ENCODE measurements at regions not wholly inside any gene's neighbourhood (a gene's known extent, or its start where the extent isn't known, plus 50 kb on each side); places are given as distances from the start of the nearest gene placed in this dataset.

- TF ChIP-seq SP2 (tag by site-specific recombination; IDR thresholded peaks at IDR 0.05) (no peak), PATZ1 (tag by site-specific recombination; IDR thresholded peaks at IDR 0.05) (no peak), CTCF (tag by site-specific recombination; IDR thresholded peaks at IDR 0.05) (no peak), ZNF26 (tag by site-specific recombination; IDR thresholded peaks at IDR 0.05) (no peak), ZBTB44 (tag by site-specific recombination; IDR thresholded peaks at IDR 0.05) (no peak)
Observed at GRCh38 chr9:7461791-7462190, 337.8 kb downstream of the DMAC1 start.

Measured in HEK293 (cell line).